Liver (tissue), 8 donors: ENCODE measurements at regions not wholly inside any gene's neighbourhood (a gene's known extent, or its start where the extent isn't known, plus 50 kb on each side); places are given as distances from the start of the nearest gene placed in this dataset.

Experiments
- DNase-seq: peaks from one replicate; pipeline ENCODE4 v3.0.0-alpha.2; 2017; ENCODE audit warnings: low spot score
- H3K27ac ChIP-seq, 2 donors: one replicate each; pipeline ENCODE4 v1.7.0; 2013; ENCODE audit warnings: inconsistent platforms in 2 of 2, low read length in 2 of 2, control low read depth in 1 of 2, low read depth in 1 of 2, mild to moderate bottlenecking in 1 of 2
- H3K27me3 ChIP-seq, 4 donors: one replicate each; pipeline versions ENCODE4 v1.6.1 to v1.7.0; 2013; ENCODE audit warnings: low read length in 3 of 4, inconsistent platforms in 1 of 4, mild to moderate bottlenecking in 1 of 4, moderate library complexity in 1 of 4; ENCODE audit not compliant: control insufficient read depth in 4 of 4, insufficient read depth in 4 of 4
- H3K36me3 ChIP-seq, 4 donors: one replicate each; pipeline versions ENCODE4 v1.6.1 to v1.7.0; 2013; ENCODE audit warnings: low read length in 3 of 4, mild to moderate bottlenecking in 3 of 4, low read depth in 1 of 4, moderate library complexity in 1 of 4; ENCODE audit not compliant: control insufficient read depth in 4 of 4, insufficient read depth in 3 of 4
- H3K4me1 ChIP-seq, 4 donors: one replicate each; pipeline versions ENCODE4 v1.6.1 to v1.7.0; 2013; ENCODE audit warnings: low read length in 3 of 4, mild to moderate bottlenecking in 3 of 4, moderate library complexity in 1 of 4; ENCODE audit not compliant: control insufficient read depth in 4 of 4, insufficient read depth in 4 of 4
- H3K4me3 ChIP-seq, 3 donors: one replicate each; pipeline versions ENCODE4 v1.6.1 to v1.7.0; 2013; ENCODE audit warnings: low read length in 3 of 3, control low read depth in 1 of 3, low read depth in 1 of 3, mild to moderate bottlenecking in 1 of 3
- H3K9ac ChIP-seq, 2 donors: one replicate each; pipeline ENCODE4 v1.7.0; 2013; ENCODE audit warnings: low read length in 2 of 2, mild to moderate bottlenecking in 2 of 2, moderate library complexity in 2 of 2, control low read depth in 1 of 2, low read depth in 1 of 2
- H3K9me3 ChIP-seq, 4 donors: one replicate each; pipeline versions ENCODE4 v1.6.1 to v1.7.0; 2013; ENCODE audit warnings: low read length in 3 of 4; ENCODE audit not compliant: control insufficient read depth in 4 of 4
- ATF3 ChIP-seq: IDR thresholded peaks from 2 replicates; pipeline ENCODE4 v1.6.1; 2016; ENCODE audit warnings: antibody characterized with exemption
- CTCF ChIP-seq: fragments of 150-350 bp; IDR thresholded peaks from 2 replicates; pipeline ENCODE4 v1.5.1; 2017; ENCODE audit warnings: improper control_type of control experiment, low read depth, low read length; ENCODE audit not compliant: missing input control
- EGR1 ChIP-seq, 2 donors: IDR thresholded peaks; 2 replicates each; pipeline ENCODE4 v1.6.1; 2016 to 2018; ENCODE audit warnings: antibody characterized with exemption in 2 of 2, low read depth in 2 of 2
- FOXA1 ChIP-seq: IDR thresholded peaks from 2 replicates; pipeline ENCODE4 v1.6.1; 2016; ENCODE audit warnings: antibody characterized with exemption
- FOXA2 ChIP-seq: IDR thresholded peaks from 2 replicates; pipeline ENCODE4 v1.6.1; 2016; ENCODE audit warnings: antibody characterized with exemption
- HNF4A ChIP-seq, 2 donors: conservative IDR thresholded peaks; 2 replicates each; pipeline ENCODE4 v1.6.1; 2016; ENCODE audit warnings: antibody characterized with exemption in 2 of 2, mild to moderate bottlenecking in 2 of 2
- HNF4G ChIP-seq: IDR thresholded peaks from 2 replicates; pipeline ENCODE4 v1.6.1; 2016; ENCODE audit warnings: antibody characterized with exemption
- JUND ChIP-seq, 2 donors: IDR thresholded peaks; 2 replicates each; pipeline ENCODE4 v1.6.1; 2016; ENCODE audit warnings: antibody characterized with exemption in 2 of 2
- NR2F2 ChIP-seq: IDR thresholded peaks from 2 replicates; pipeline ENCODE4 v1.6.1; 2016; ENCODE audit warnings: antibody characterized with exemption
- RAD21 ChIP-seq, 2 donors: IDR thresholded peaks; 2 replicates each; pipeline ENCODE4 v1.6.1; 2016; ENCODE audit warnings: antibody characterized with exemption in 2 of 2, mild to moderate bottlenecking in 2 of 2
- REST ChIP-seq: IDR thresholded peaks from 2 replicates; pipeline ENCODE4 v1.6.1; 2016; ENCODE audit warnings: antibody characterized with exemption, mild to moderate bottlenecking
- RXRA ChIP-seq, 2 donors: IDR thresholded peaks; 2 replicates each; pipeline ENCODE4 v1.6.1; 2017 to 2018; ENCODE audit warnings: antibody characterized with exemption in 2 of 2, mild to moderate bottlenecking in 1 of 2
- SP1 ChIP-seq: IDR thresholded peaks from 2 replicates; pipeline ENCODE4 v1.6.1; 2018; ENCODE audit warnings: antibody characterized with exemption, mild to moderate bottlenecking
- YY1 ChIP-seq: IDR thresholded peaks from 2 replicates; pipeline ENCODE4 v1.6.1; 2016; ENCODE audit warnings: antibody characterized with exemption, mild to moderate bottlenecking
- ZBTB33 ChIP-seq: IDR thresholded peaks from 2 replicates; pipeline ENCODE4 v1.6.1; 2016; ENCODE audit warnings: antibody characterized with exemption
- WGBS: extraction: QIAGEN DNeasy Blood & Tissue Kit; methylation state at CpG from one replicate; pipeline ENCODE4 v1.1.7; 2013; 5-methylcytosine and 5-hydroxymethylcytosine counted together
- donor health status: healthy.
- donor health status: healthy.
- donor health status: healthy.
- donor health status: healthy.
- donor health status: healthy.

GRCh38 chr13:40452741-40453334 lies 213.6 kb downstream of the FOXO1 start:
- H3K36me3 ChIP-seq: no peaks in the 10 kb centered on the region
- H3K4me3 ChIP-seq: no peak overlapping the region
- no peak for DNase-seq
- no peaks in the 10 kb centered on the region for H3K27me3 ChIP-seq
- H3K9me3 ChIP-seq: no peaks in the 10 kb centered on the region
- peaks cover 2 to 12% (median 6%) of the 10 kb centered on the region in 4 donors for H3K4me1 ChIP-seq
- TF ChIP-seq JUND (IDR thresholded peaks at IDR 0.05) (no peak), CTCF (no peak), FOXA1 (no peak), RXRA (IDR thresholded peaks at IDR 0.05) (peak in 1 of 2 donors; percentile 9), EGR1 (IDR thresholded peaks at IDR 0.05; ENCODE audit: low read depth in 2 of 2) (no peak), SP1 (no peak), HNF4A (conservative IDR thresholded peaks at IDR 0.05) (no peak), YY1 (no peak), NR2F2 (no peak), FOXA2 (no peak), RAD21 (IDR thresholded peaks at IDR 0.05) (peak in 1 of 2 donors; percentile 36), ZBTB33 (no peak), REST (no peak), HNF4G (no peak), ATF3 (no peak)
- peak overlapping the region in 1 of 2 donors; percentile 15 for H3K27ac ChIP-seq
- H3K9ac ChIP-seq: no peak overlapping the region
- WGBS: 73% methylated on average over 3 of the region's 3 CpGs

GRCh38 chr13:40453351-40454021 lies 213.0 kb downstream of the FOXO1 start:
- H3K9me3 ChIP-seq: no peaks in the 10 kb centered on the region
- no peak for DNase-seq
- H3K36me3 ChIP-seq: no peaks in the 10 kb centered on the region
- WGBS: 89% methylated on average over 6 of the region's 6 CpGs
- H3K4me3 ChIP-seq: no peak overlapping the region
- H3K27ac ChIP-seq: no peak overlapping the region
- no peaks in the 10 kb centered on the region for H3K27me3 ChIP-seq
- peaks cover 2 to 12% (median 6%) of the 10 kb centered on the region in 4 donors for H3K4me1 ChIP-seq
- H3K9ac ChIP-seq: no peak overlapping the region
- TF ChIP-seq CTCF (no peak), EGR1 (IDR thresholded peaks at IDR 0.05; ENCODE audit: low read depth in 2 of 2) (no peak), RXRA (IDR thresholded peaks at IDR 0.05) (no peak), NR2F2 (no peak), HNF4G (no peak), HNF4A (conservative IDR thresholded peaks at IDR 0.05) (no peak), SP1 (no peak), ZBTB33 (no peak), RAD21 (IDR thresholded peaks at IDR 0.05) (no peak), YY1 (no peak)
